Mucosa of rectum (tissue), 2 donors: ENCODE measurements at regions not wholly inside any gene's neighbourhood (a gene's known extent, or its start where the extent isn't known, plus 50 kb on each side); places are given as distances from the start of the nearest gene placed in this dataset.

Experiments used
- H3K27ac ChIP-seq, 2 donors: one replicate each; pipeline ENCODE4 v1.7.0; 2013; ENCODE audit warnings: inconsistent platforms in 2 of 2, low read depth in 2 of 2, low read length in 2 of 2
- H3K27me3 ChIP-seq, 2 donors: one replicate each; pipeline ENCODE4 v1.7.0; 2013; ENCODE audit warnings: low read length in 2 of 2; ENCODE audit not compliant: control insufficient read depth in 2 of 2, insufficient read depth in 2 of 2
- H3K36me3 ChIP-seq, 2 donors: one replicate each; pipeline ENCODE4 v1.7.0; 2013; ENCODE audit warnings: low read length in 2 of 2; ENCODE audit not compliant: control insufficient read depth in 2 of 2, insufficient read depth in 2 of 2
- H3K4me1 ChIP-seq, 2 donors: one replicate each; pipeline ENCODE4 v1.7.0; 2013; ENCODE audit warnings: low read length in 2 of 2, mild to moderate bottlenecking in 1 of 2; ENCODE audit not compliant: control insufficient read depth in 2 of 2, insufficient read depth in 2 of 2
- H3K4me3 ChIP-seq, 2 donors: one replicate each; pipeline ENCODE4 v1.7.0; 2013; ENCODE audit warnings: low read length in 2 of 2
- H3K9ac ChIP-seq, 2 donors: one replicate each; pipeline ENCODE4 v1.7.0; 2013; ENCODE audit warnings: low read length in 2 of 2, low read depth in 1 of 2, mild to moderate bottlenecking in 1 of 2
- H3K9me3 ChIP-seq, 2 donors: one replicate each; pipeline ENCODE4 v1.7.0; 2013; ENCODE audit warnings: low read length in 2 of 2; ENCODE audit not compliant: control insufficient read depth in 2 of 2
- donor health status: healthy.
- donor health status: Normal muscosa, but diverticular disease.

DNA sequence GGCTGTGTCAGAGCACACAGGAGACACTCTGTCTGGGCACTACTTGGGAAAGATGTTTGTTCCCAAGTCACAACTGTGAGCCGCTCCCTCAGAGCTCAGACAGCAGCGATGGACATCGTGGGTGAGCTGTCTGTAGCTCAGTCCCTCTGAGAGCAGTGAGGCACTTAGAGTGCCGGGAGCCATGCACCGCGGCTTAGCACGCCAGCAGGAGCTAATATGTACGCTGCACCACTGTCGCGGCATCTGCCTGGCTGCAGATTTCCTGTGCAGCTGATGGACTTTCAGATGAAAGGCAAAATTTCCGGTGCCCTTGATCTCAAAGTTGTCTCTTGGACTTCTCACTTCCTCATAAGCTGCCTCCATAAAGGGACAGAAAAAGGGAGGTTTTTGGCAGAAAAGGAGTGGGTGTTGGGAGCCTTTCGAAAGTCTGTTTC lies 92.8 kb upstream of the ZNF469 start:
- Histone ChIP-seq H3K9ac (no peak overlapping the region), H3K27ac (no peak overlapping the region), H3K9me3 (peaks cover 8 to 10% of the 10 kb centered on the region in 2 donors), H3K27me3 (no peaks in the 10 kb centered on the region), H3K4me3 (no peak overlapping the region), H3K4me1 (no peaks in the 10 kb centered on the region), H3K36me3 (no peaks in the 10 kb centered on the region)

DNA sequence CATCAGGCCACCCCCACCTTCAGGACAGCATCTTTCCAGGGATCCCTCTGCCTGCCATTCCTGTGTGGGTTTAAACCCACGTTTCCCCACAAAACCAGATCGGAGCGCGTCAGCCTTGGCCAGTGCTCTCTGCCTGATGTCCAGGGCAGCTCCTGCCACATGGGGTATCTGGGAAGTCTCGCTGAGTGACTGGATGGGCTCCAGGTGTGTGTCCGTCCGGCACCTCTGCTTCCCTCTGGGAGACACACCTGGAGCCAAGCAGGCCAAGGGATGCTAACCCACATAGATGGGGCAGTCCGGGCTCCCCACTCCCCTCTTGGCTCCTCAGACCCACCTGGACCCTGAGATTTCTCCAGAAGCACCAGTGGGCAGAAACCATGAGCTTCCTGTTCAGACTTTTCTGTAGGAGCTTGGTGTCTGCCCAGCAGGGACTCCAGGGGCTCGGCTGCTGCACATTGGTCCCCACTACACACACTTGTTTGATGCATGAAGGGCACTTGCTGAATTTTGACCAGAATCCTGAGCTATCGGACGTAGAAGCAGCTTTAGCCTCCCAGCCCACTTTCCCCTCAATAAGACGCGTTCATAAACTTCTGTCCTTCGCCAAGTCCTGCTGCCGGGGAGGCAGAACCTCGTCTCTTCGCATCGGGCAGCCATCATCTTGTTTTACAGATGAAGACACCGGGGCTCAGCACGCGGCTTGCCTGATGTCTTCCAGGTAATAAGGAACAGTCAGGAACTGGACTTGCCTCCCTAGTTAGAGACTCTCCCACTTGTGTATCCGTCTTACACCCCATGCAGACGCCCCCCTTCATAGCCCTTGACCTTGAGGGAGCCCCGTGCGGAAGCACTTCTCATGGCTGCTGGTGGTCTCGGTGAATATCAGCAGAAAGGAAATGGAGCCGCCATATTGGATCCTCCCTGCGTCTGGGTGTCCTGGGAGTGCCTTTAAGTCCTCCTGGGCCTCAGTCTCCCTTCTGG lies 91.6 kb upstream of the ZNF469 start:
- no peak overlapping the region for H3K27ac ChIP-seq
- H3K4me1 ChIP-seq = no peaks in the 10 kb centered on the region
- no peaks in the 10 kb centered on the region for H3K27me3 ChIP-seq
- H3K9ac ChIP-seq = no peak overlapping the region
- H3K36me3 ChIP-seq = no peaks in the 10 kb centered on the region
- H3K9me3 ChIP-seq = peaks cover 8 to 10% of the 10 kb centered on the region in 2 donors
- H3K4me3 ChIP-seq = no peak overlapping the region

DNA sequence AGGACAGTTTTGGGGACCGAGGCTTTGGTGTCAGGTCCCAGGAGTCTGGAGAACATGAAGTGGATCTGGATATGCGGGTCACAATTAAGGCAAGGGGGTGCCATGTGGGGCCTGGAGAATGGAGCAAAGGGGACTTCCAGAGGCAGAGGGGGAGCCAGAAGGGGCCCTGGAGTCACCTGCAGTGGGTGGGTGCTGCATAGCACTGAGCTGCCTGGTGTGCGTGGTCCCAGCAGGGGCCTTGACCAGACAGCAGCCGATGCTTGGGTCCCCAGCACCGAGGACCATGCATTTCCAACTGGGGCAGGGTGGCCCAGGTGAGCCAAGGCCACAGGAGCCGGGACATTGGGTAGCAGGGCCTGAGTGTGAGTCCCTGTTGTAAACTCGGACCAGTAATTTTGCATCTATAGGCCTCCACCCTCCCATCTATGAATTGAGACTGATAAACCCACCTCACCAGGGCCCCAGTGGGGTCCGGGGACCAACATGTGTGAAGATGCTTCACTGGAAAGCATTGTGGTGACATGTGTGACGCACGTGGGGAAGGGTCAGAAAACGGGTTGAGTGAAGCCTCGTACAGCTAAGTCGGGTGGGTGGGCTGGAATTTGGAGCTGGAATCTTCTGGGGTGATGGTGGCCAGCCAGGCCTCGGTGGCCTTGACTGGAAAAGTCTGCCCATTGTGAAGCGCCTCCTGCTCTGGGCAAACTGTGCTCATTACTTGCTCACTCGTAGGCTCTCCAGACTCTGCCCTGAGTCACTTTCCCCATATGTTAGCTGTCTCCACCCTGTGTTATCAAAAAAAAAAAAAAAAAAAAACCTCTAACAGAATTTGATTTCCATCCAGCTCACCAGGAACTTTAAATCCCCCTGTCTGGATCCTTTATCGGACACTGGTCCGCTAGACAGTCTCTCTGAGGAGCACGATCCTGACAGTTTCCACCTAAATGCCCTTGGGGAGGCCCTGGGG lies 90.5 kb upstream of the ZNF469 start:
- Histone ChIP-seq H3K27me3 (no peaks in the 10 kb centered on the region), H3K4me1 (no peaks in the 10 kb centered on the region), H3K36me3 (no peaks in the 10 kb centered on the region), H3K27ac (no peak overlapping the region), H3K9me3 (peaks cover 5 to 7% of the 10 kb centered on the region in 2 donors), H3K9ac (no peak overlapping the region), H3K4me3 (no peak overlapping the region)

DNA sequence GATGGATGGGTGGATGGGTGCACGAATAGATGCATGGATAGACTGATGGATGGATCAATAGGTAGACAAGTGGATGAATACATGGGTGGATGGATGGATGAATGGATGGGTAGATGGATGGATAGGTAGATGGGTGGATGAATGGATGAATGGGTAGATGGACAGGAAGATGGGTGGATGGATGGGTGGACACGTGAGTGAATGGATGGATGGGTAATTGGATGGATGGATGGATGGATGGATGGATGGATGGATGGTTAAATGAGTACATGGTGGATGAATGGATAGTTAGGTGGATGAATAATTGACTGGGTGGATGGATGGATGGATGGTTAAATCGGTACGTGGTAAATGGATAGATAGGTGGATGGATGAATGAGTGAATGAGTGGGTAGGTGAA lies 89.7 kb upstream of the ZNF469 start:
- Histone ChIP-seq H3K4me3 (no peak overlapping the region), H3K9me3 (peaks cover 4 to 6% of the 10 kb centered on the region in 2 donors), H3K36me3 (no peaks in the 10 kb centered on the region), H3K27me3 (no peaks in the 10 kb centered on the region), H3K9ac (no peak overlapping the region), H3K4me1 (no peaks in the 10 kb centered on the region), H3K27ac (no peak overlapping the region)

DNA sequence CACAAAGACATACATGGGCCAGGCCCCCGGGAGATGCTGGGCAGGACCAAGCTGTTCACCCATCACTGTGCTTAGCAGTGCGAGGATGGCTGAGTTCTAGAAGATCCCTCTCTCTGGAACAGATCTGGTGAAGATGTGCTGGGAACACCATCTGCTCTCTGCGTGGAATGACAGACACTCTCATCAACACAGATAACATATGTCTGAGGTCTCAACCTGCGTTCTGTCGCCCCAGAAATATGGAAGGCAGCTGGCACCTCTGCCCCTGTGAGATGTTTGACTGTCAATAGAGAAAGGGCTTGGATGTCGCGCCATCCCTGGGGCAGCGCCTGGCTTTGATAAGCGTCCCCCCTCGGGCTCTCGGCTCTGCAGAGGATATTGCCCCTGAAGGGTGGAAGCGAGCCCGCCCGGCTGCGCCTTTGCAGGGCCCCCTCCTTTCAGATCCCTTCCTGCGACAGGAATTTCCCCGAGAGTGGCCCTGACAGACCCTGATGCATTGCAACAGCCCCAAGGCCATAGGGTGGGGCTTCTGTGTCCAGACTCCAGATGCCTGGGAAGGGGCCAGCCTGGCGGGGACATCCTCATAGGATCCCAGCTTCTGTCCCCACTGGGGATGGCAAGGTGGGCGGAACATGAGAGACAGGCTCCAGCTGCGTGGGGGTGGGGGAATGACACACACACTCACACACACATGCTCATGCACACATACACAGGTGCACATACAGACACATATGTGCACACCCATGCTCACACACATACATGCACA lies 86.9 kb upstream of the ZNF469 start:
- H3K4me3 ChIP-seq = no peak overlapping the region
- no peak overlapping the region for H3K27ac ChIP-seq
- no peaks in the 10 kb centered on the region for H3K4me1 ChIP-seq
- no peaks in the 10 kb centered on the region for H3K9me3 ChIP-seq
- H3K36me3 ChIP-seq = no peaks in the 10 kb centered on the region
- H3K27me3 ChIP-seq = no peaks in the 10 kb centered on the region
- no peak overlapping the region for H3K9ac ChIP-seq

DNA sequence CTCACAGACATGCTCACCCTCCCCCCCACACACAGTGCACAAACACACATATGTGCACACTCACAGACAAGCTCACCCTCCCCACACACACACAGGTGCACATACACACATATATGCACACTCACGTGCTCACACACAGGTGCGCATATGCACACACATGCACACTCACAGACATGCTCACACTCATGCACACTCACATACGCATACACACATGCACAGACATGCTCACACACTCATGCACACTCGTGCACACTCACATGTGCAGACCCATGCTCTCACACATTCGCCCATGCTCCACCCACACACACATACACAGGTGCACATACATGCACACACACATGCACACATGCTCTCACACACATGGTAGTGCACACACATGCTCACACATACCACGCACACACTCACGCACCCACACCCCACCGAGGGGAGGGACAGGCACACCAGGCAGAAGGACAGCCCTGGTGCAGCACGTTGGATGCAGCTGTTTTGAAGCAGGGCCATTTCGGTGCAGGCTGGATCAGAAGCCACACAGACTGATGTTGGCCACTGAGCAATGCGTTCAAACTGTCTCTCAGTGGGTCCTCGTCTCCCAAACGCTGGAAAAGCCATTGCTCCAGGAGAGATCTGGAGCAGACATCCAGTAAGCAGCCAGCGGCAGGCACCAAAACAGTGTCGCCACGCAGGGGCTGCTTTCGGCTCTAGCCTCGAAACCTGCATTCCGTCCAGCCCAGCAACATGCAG lies 86.2 kb upstream of the ZNF469 start:
- Histone ChIP-seq H3K4me1 (no peaks in the 10 kb centered on the region), H3K27ac (no peak overlapping the region), H3K9me3 (no peaks in the 10 kb centered on the region), H3K4me3 (no peak overlapping the region), H3K36me3 (no peaks in the 10 kb centered on the region), H3K9ac (no peak overlapping the region), H3K27me3 (no peaks in the 10 kb centered on the region)

DNA sequence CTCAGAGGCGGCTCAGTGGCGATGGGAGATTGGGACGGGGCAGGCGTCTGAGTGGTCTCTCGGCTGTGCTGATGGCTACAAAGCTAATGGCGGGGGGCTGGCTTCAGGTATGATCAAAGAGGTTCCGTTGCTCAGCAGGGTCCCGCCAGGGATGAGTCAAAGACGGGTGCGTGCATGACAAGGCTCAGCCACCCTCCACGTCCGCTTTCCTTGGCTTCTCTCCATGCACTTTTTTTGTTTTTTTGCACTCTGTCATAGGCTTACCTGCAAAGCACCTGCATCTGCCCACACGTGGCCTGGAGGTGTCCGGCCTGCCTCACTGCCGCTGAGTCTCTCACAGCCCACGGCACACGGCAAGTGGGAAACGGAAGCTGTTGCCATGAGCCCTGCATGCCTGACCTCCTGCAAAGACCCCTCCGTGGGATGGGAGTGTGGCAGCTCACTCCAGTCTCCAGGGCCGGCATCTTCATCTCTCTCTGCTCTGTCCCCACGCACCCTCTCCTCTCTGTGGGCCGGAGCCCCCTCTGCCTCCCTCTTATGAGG lies 85.5 kb upstream of the ZNF469 start:
- Histone ChIP-seq H3K36me3 (no peaks in the 10 kb centered on the region), H3K4me1 (no peaks in the 10 kb centered on the region), H3K4me3 (no peak overlapping the region), H3K27me3 (no peaks in the 10 kb centered on the region), H3K27ac (no peak overlapping the region), H3K9ac (no peak overlapping the region), H3K9me3 (no peaks in the 10 kb centered on the region)

DNA sequence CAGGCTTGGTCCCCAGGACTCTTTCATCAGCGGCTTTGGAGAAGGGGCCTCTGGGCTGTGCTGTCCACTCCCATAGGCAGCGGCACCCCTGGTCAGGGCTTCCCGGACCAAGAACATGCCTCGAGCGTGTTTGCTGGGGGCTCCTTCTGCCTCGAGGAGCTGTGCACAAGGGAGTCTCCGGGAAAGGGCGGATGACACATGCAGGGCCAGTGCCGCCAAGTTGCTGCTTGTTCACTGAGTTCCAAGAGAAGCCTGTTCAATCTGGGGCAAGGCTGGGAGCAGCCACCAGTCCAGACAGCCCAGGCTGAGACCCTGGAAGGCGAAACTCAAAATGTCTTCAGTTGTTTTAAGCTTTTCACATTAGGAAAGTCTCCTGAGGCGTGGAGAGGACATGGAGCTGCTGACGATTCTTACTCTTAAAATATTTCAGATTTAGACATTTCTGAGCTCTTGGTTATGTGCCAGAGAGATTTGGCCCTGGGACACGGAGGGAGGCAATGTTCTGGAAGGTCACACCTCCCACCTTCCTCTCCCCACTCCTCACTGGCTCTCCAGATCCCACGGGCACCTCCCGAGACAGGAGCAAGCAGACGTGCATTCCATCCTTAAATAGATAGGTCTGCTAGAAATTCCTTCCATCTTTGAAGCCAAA lies 84.5 kb upstream of the ZNF469 start:
- H3K9ac ChIP-seq = no peak overlapping the region
- H3K4me3 ChIP-seq = no peak overlapping the region
- no peaks in the 10 kb centered on the region for H3K9me3 ChIP-seq
- H3K27ac ChIP-seq = no peak overlapping the region
- H3K27me3 ChIP-seq = no peaks in the 10 kb centered on the region
- H3K36me3 ChIP-seq = no peaks in the 10 kb centered on the region
- no peaks in the 10 kb centered on the region for H3K4me1 ChIP-seq
